Omental fat pad (tissue), 3 donors: ENCODE measurements at regions not wholly inside any gene's neighbourhood (a gene's known extent, or its start where the extent isn't known, plus 50 kb on each side); places are given as distances from the start of the nearest gene placed in this dataset.

ENCODE experiments used
- ATAC-seq: fragments of 150-250 bp; one replicate; pipeline ENCODE4 v1.9.1; 2016; ENCODE audit warnings: mild to moderate bottlenecking, moderate library complexity; ENCODE audit not compliant: low FRiP score
- DNase-seq: peaks from one replicate; pipeline ENCODE4 v3.0.0-alpha.2; 2019; ENCODE audit warnings: low spot score
- TF ChIP-seq, protein P1 (sequence below), 3 donors: fragments of 450-650 bp; IDR thresholded peaks; one replicate each; pipeline ENCODE4 v1.5.1; 2016 to 2017; ENCODE audit warnings: antibody characterized with exemption in 3 of 3, mild to moderate bottlenecking in 3 of 3, moderate library complexity in 2 of 3

DNA sequence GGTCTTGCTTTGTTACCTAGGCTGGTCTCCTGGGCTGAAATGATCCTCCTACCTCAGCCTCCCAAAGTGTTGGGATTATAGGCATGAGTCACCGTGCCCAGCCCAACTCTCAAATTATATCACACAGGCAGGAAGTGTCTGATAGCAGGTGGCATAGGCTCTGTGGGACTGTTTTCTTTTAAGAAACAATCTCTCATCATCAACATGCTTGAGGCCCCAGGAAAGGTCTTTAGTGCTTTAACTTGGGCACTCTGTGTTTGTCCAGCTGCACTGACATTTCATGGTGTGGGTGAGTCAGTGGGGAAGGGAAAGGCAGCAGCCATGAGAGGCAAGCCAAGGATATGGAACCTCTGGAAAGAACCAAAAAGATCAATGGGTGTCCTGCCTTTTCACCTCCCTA, 88.1 kb upstream of the TSPAN5 start:
- TF ChIP-seq, protein P1, sequence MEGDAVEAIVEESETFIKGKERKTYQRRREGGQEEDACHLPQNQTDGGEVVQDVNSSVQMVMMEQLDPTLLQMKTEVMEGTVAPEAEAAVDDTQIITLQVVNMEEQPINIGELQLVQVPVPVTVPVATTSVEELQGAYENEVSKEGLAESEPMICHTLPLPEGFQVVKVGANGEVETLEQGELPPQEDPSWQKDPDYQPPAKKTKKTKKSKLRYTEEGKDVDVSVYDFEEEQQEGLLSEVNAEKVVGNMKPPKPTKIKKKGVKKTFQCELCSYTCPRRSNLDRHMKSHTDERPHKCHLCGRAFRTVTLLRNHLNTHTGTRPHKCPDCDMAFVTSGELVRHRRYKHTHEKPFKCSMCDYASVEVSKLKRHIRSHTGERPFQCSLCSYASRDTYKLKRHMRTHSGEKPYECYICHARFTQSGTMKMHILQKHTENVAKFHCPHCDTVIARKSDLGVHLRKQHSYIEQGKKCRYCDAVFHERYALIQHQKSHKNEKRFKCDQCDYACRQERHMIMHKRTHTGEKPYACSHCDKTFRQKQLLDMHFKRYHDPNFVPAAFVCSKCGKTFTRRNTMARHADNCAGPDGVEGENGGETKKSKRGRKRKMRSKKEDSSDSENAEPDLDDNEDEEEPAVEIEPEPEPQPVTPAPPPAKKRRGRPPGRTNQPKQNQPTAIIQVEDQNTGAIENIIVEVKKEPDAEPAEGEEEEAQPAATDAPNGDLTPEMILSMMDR (IDR thresholded peaks at IDR 0.05), result no peak
- ATAC-seq, result no peak
- no peak for DNase-seq

DNA sequence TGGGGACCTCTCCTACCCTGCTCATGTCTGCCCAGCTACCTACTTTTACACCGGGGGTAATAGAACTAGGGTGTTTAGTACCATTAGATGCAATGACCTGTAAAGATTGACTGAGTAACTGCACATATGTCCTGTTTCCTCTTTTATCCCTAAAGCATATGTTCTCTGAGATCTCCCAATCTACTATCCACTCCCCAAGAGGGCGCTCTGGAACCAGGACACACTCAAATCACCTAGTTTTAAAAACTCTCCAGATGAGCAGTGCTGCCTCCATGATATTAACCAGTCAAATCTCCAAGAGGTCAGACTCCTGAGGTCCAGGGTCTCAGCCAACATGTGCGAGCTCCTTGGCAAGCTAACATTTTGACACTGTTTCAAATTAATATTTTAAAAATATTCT, 87.0 kb upstream of the TSPAN5 start:
- DNase-seq (no peak), ATAC-seq (no peak)
- TF ChIP-seq, protein P1 (IDR thresholded peaks at IDR 0.05), result no peak

DNA sequence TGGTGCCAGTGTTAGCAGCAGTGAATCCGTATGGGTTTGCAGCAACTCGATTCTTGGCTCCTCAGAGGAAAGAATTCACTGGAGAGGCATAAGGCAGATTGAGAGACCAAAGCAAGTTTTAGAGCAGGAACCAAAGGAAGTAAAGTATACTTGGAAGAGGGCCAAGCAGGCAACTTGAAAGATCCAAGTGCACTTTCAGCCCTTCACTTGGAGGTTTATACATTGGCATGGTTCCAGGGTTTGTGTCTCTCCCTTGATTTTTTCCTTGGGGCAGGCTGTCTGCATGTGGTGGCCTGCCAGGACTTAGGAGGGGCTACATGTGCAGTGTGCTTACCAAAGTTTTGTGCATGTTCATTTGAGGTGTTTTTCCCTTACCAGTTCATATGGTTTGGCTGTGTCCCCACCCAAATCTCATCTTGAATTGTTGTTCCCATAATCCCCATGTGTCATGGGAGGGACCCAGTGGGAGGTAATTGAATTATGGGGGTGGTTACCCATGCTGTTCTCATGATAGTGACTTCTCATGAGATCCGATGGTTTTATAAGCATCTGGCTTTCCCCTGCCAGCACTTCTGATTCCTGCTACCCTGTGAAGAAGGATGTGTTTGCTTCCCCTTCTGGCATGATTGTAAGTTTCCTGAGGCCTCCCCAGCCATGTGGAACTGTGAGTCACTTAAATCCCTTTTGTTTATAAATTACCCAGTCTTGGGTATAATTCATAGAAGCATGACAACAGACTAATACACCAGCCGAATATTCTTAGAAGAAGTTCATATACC, 86.2 kb upstream of the TSPAN5 start:
- ATAC-seq, result no peak
- DNase-seq, result no peak

DNA sequence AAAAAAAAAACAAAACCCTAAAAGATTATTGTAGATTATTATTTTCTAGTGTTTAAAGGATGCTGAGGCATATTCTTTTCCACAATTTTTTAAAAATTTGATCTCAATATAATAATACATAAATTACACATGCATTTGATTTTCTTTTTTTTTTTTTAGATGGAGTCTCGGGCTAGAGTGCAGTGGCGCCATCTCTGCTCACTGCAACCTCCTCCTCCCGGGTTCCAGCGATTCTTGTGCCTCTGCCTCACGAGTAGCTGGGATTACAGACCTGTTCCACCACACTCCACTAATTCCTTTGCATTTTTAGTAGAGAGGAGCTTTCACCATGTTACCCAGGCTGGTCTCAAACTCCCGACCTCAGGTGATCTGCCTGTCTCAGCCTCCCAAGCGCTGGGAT, 83.5 kb upstream of the TSPAN5 start:
- DNase-seq, result no peak
- ATAC-seq, result no peak

More for the DNA sequence above, 86.2 kb upstream of the TSPAN5 start:
- TF ChIP-seq, protein P1 (IDR thresholded peaks at IDR 0.05), result no peak

DNA sequence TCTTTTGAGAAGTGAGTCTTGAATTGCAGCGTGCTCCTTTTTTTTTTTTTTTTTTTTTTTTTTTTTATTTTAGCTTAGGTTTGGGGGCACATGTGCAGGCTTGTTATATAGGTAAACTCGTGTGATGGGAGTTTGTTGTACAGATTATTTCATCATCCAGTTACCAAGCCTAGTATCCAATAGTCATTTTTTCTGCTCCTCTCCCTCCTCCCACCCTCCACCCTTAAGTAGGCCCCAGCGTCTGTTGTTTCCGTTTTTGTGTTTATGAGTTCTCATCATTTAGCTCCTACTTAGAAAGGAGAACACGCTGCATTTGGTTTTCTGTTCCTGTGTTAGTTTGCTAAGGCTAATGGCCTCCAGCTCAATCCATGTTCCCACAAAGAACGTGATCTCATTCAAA, 81.3 kb upstream of the TSPAN5 start:
- TF ChIP-seq, protein P1 (IDR thresholded peaks at IDR 0.05), result no peak
- no peak for DNase-seq

More for the DNA sequence above, 83.5 kb upstream of the TSPAN5 start:
- TF ChIP-seq, protein P1 (IDR thresholded peaks at IDR 0.05), result no peak

DNA sequence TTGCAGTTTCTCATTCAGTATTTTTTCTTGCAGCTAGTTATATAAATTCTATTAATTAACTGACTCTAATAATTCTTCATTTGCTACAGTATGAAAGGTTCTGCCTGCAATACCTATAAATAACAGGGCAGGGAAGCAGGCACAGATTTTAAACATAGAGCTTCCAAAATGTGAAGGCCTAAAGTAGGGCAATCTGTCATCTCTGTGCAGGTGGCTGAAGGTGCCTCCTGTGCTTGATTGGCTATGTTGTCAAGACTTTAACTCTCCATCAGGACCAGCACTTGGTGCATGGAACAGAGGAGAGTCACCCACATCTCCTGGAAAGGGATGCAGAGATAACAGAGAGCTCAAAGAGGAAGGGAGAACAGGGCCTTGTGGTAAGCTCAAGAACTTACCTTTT, 75.2 kb upstream of the TSPAN5 start:
- ATAC-seq (no peak), DNase-seq (no peak)
- TF ChIP-seq, protein P1 (IDR thresholded peaks at IDR 0.05), result no peak

More for the DNA sequence above, 81.3 kb upstream of the TSPAN5 start:
- no peak for ATAC-seq

DNA sequence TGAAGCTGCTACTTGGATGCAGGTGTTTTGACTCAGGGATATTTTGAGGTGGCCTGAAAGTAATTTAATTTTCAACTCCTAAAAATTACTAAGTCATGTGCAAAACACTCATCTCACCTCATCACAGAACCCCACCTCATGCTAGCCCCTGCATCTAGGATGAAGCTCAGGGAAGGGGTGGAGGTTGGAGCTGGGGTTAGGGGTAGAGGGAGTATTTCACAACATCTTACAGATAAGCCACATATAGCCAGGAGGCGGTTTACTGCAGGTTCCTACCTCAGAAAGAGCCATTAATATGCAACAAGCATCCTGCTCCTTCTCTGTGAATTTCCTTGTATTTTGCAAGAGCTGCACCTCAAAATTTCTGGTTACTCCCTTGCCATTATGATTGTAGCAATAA, 70.5 kb upstream of the TSPAN5 start:
- TF ChIP-seq, protein P1 (IDR thresholded peaks at IDR 0.05), result no peak
- DNase-seq, result no peak
- no peak for ATAC-seq
